ENCODE measurements at regions not wholly inside any gene's neighbourhood (a gene's known extent, or its start where the extent isn't known, plus 50 kb on each side); places are given as distances from the start of the nearest gene placed in this dataset.
"Not testable (repeated sequence)": the region's sequence is repeated elsewhere in the genome, so short reads cannot be mapped to it uniquely, and the experiment has no call there.

- DNase-seq: no peak
Measured at GRCh38 chr6:17012421-17013225, 89.2 kb upstream of the STMND1 start.

DNA sequence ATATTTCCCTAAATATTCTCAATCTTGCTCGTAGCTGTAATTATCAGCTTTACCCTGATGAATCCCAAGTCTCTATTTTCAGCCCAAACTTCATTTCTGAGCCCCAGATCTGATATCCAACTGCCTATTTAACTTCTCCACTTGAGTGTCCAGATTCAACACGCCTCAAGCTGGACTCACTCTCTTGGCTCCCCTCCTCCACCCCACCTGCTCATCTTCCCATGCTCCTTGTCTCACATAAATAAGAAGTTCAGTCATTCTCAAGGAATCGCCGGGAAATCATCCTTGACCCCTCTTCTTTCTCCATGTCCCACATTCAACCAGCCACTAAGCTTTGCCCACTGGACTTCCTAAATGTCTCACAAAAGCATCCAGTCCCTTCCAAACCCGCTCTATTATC, 89.9 kb upstream of the STMND1 start:
- DNase-seq: no peak

DNA sequence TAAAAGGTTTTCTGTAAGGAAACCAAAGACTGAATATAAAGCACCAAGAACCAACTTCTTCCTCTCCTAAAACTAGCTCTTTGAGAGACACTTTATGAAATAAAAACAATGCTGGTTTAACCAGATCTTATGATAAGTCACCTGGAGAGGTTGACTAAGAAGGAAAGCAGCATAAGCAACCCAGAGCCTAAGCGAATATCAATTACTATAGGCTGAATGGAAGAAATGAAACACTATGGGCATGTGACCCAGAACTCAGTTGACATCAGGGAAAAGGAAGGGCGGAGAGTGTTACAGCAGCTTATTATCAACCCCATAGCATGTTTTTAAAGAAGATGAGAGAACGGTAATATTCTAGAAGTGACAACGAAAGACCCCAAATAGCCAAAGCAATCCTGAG, 94.1 kb upstream of the STMND1 start:
- no peak for DNase-seq

GRCh38 chr6:17006543-17006942, 95.3 kb upstream of the STMND1 start:
- no peak for DNase-seq

DNA sequence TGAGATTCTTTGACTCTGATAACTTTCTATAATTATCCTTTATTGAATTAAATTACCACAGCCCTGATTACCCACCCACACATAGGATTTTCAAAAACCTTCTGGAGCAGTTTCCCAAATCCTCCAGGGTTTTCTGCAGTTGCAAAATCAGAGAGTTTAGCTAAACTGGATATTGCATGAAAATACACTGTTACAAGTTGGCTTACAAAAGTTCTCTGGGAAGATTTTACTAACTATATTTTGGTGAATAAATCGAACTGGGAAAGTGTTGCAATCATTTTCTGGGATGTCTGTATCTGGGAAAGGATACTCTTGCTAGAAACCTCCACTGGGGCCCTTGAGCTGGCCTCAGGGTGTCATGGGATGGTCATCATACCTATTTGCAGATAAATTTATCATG, 97.6 kb upstream of the STMND1 start:
- no peak for DNase-seq

DNA sequence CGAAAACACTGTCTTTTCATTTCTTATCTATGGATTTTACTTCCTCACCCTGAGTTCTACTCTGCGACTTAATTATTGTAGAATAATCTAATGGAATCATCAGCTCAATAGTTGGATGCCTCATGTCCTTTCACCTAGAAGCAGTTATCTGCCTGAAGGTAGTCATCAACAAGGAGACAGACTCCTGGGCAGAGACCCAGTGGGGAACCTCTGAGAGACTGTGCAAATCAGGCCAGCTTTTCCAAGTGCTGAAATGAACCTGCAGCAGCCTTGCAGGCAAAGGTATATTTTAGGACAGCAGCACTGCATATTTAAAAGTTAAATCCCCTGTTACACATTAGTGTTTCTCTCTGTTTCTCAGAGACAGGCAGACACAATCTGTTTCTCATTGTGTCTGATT, 99.7 kb upstream of the STMND1 start:
- no peak for DNase-seq

GRCh38 chr6:17001188-17001587, 100.7 kb upstream of the STMND1 start:
- no peak for DNase-seq

- no peak for DNase-seq
Measured at GRCh38 chr6:16999491-17000436, 102.1 kb upstream of the STMND1 start.

GRCh38 chr6:16998461-16998860, 103.4 kb upstream of the STMND1 start:
- no peak for DNase-seq

- DNase-seq: no peak
Measured at GRCh38 chr6:16995511-16996250, 106.2 kb upstream of the STMND1 start.

GRCh38 chr6:16993396-16993795, 108.5 kb upstream of the STMND1 start:
- DNase-seq: no peak

DNA sequence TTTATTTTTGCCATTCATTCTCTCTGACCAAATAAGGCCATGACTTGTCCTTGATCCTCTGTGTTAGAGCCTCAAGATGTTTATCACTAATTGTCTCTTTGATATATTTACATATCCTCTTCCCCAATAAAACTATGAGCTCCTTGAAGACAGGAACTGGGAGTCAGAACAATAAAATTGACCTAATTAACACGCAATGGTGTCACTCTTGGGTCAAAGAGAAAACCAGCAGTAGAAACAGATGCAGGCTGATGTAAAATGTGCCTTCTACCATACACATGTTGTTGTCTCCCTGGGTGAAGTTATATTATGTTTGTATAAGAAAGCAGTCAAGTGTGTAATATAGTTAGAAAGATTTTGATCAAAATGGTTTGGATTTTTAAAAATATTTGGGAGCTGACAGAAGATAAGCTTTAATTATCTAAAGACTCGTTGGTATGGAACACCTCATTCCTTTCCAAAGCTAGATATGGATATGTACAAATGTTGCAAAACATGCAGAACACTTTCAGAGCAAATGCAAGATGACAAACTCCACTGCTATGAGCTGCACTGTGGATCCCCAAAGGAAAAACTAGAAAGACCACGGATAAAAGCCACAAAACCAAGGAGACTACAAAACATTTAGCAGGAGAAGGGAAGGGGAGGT, 109.7 kb upstream of the STMND1 start:
- DNase-seq: no peak

DNA sequence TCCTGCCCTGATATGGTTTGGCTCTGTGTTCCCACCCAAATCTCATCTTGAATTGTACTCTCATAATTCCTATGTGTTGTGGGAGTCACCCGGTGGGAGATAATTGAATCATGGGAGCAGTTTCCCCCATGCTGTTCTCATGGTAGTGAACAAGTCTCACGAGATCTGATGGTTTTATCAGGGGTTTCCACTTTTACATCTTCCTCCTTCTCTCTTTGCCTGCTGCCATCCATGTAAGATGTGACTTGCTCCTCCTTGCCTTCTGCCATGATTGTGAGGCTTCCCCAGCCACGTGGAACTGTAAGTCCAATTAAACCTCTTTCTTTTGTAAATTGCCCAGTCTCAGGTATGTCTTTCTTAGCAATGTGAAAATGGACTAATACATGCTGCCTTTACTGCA, 111.9 kb upstream of the STMND1 start:
- DNase-seq: not testable (repeated sequence)

- no peak for DNase-seq
Measured at GRCh38 chr6:16989382-16989781, 112.5 kb upstream of the STMND1 start.

DNA sequence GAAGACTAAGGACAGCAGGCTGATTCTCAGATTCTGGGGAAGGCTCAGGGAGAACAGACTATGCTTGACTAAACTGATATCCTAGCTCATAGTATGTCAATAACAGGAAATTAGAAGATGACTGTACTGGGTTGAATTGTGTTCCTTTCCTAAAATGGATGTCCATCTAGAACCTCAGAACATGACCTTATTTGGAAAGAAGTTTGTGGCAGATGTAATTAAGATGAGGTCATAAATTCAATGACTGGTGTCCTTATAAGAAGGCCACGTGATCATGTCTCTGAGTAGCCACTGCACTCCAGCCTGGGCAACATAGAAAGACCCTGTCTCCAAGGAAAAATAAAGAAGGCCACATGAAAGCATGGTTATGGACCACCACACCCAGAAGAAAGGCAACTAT, 113.9 kb upstream of the STMND1 start:
- DNase-seq: no peak

GRCh38 chr6:16985513-16986284, 116.2 kb upstream of the STMND1 start:
- no peak for DNase-seq

- DNase-seq: no peak
Measured at GRCh38 chr6:16982807-16983206, 119.0 kb upstream of the STMND1 start.

DNA sequence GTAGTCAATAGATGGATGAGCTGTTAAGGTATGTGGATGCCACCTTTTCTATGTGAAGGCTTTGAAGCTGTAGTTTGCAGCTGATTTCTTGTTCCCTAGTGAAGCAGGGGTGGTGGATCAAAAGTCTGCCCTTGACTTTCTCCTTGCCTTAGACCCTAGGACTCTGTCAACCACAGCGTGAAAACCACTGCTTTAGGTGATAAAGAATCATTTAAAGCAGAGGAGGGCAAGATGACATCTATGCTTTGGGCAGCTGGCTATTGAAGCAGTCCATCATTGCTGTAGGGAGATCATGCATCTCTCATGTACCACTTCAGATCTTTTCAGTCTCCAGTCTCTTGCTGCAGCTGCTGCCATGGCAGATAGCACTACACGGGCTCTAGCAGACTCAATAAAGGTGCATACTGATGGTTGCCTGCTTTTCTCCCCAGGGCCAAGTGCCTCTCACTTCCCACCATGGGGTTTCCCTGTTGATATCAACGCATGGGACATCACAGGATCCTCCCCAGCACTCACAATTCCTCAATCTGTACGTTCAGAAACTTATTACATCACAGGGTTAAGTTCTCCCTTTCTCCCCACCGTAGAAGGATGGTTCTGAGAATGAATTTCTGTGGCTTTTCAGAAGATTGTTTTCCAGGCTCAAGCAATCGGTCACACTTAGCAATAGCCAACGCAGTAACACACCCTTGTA, 122.0 kb upstream of the STMND1 start:
- DNase-seq: no peak

GRCh38 chr6:16978686-16979085, 123.2 kb upstream of the STMND1 start:
- no peak for DNase-seq

DNA sequence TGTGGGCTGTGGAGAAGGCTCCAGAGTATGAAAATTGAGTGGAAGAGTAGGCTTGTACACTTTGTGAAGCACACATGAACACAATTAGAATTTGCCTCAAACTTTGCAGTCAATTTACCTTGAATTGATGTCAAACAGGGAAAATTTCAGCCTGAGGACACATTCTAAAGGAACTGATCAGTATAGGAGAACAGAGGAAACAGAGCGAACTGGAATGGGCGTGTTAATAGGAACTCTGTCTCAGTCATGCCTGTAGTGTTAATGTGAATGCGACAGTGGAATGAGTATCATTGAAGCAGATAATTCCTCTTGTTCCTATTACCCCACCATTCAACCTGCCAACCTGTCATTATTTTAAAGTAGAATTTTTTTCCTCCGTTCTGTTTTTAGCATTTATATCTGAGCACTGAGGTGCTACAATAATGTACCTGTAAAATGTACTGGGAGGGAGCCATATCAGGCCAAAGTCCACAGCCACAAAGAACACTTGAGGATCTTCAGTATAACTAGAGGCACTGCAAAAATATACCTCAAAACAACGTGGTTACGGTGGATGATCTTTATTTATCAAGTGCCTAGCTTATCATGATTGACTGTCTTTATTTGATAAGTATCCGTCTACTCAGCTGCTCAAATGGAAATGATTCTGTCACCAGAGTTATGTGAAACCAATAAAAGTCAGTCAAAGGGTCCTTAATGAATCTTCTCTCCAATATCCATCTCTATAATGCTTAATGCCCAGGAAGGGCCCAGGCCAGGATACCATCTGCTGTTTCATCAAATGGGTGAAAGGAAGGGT, 125.3 kb upstream of the STMND1 start:
- DNase-seq: no peak
